ENCODE measurements at regions not wholly inside any gene's neighbourhood (a gene's known extent, or its start where the extent isn't known, plus 50 kb on each side); places are given as distances from the start of the nearest gene placed in this dataset.
A peak's percentile ranks its signal among the peaks of the same experiment; 100 is the strongest.

- H3K9me2 ChIP-seq (ENCODE audit: insufficient read depth), result peaks cover 6% of the 10 kb centered on the region; the same call in 1 of the 2 replicates
- no peaks in the 10 kb centered on the region for H3F3A ChIP-seq (replicated peaks; ENCODE audit: low read depth)
- ATAC-seq (peak; percentile 97), DNase-seq (ENCODE audit: low spot score) (peak; percentile 77)
- peak overlapping the region; percentile 56; the same call in 1 of the 2 replicates for H2AFZ ChIP-seq
- Mint-ChIP-seq H3K4me3 (no peak overlapping the region), H3K27ac (no peak overlapping the region), H3K36me3 (ENCODE audit: low read depth) (no peaks in the 10 kb centered on the region), H3K4me1 (peaks cover 12% of the 10 kb centered on the region; the same call in 2 of the 3 replicates), H3K9me3 (no peaks in the 10 kb centered on the region), H3K27me3 (ENCODE audit: insufficient read depth, low read depth, poor library complexity) (peaks cover 3% of the 10 kb centered on the region)
- TF ChIP-seq CTCF (conservative IDR thresholded peaks at IDR 0.05; ENCODE audit: low read depth in 2 of 2) (peak; percentile 63 to 92), ZNF331 (CRISPR knock-in tag; IDR thresholded peaks at IDR 0.05; ENCODE audit: low read depth) (no peak), POLR2AphosphoS5 (IDR thresholded peaks at IDR 0.05; ENCODE audit: low read depth) (no peak), EZH2phosphoT487 (IDR thresholded peaks at IDR 0.05; ENCODE audit: unreplicated experiment) (no peak)
- no peaks in the 10 kb centered on the region for H3K27me3 ChIP-seq (ENCODE audit: insufficient read depth)
- H3K79me2 ChIP-seq (replicated peaks; ENCODE audit: insufficient read depth), result no peaks in the 10 kb centered on the region
- no peaks in the 10 kb centered on the region for H3K36me3 ChIP-seq (ENCODE audit: insufficient read depth)
- peaks cover 5% of the 10 kb centered on the region; the same call in 1 of the 2 replicates for H3K4me1 ChIP-seq (ENCODE audit: insufficient read depth)
- H3K4me3 ChIP-seq, result no peak overlapping the region
- H3K4me2 ChIP-seq, result no peak overlapping the region
- H4K20me1 ChIP-seq (replicated peaks; ENCODE audit: insufficient read depth), result no peaks in the 10 kb centered on the region
- H3K27ac ChIP-seq (ENCODE audit: low read depth), result no peak overlapping the region
Observed at GRCh38 chr15:94582368-94582767, 351.0 kb downstream of the MCTP2 start.

- Mint-ChIP-seq H3K4me1 (peaks cover 21% of the 10 kb centered on the region; the same call in 2 of the 3 replicates), H3K4me3 (no peak overlapping the region), H3K27ac (no peak overlapping the region), H3K36me3 (ENCODE audit: low read depth) (no peaks in the 10 kb centered on the region), H3K27me3 (ENCODE audit: insufficient read depth, low read depth, poor library complexity) (peaks cover 3% of the 10 kb centered on the region), H3K9me3 (no peaks in the 10 kb centered on the region)
- TF ChIP-seq POLR2AphosphoS5 (IDR thresholded peaks at IDR 0.05; ENCODE audit: low read depth) (no peak), ETS1 (IDR thresholded peaks at IDR 0.05) (no peak)
- Histone ChIP-seq H3K36me3 (ENCODE audit: insufficient read depth) (no peaks in the 10 kb centered on the region), H3F3A (replicated peaks; ENCODE audit: low read depth) (no peaks in the 10 kb centered on the region), H4K20me1 (replicated peaks; ENCODE audit: insufficient read depth) (no peaks in the 10 kb centered on the region), H3K9me2 (ENCODE audit: insufficient read depth) (peaks cover 6% of the 10 kb centered on the region; the same call in 1 of the 2 replicates), H2AFZ (peak overlapping the region; percentile 81), H3K27me3 (ENCODE audit: insufficient read depth) (no peaks in the 10 kb centered on the region), H3K27ac (ENCODE audit: low read depth) (no peak overlapping the region), H3K4me1 (ENCODE audit: insufficient read depth) (peaks cover 18% of the 10 kb centered on the region), H3K4me2 (no peak overlapping the region), H3K79me2 (replicated peaks; ENCODE audit: insufficient read depth) (no peaks in the 10 kb centered on the region), H3K4me3 (no peak overlapping the region)
- no peak for ATAC-seq
- no peak for DNase-seq (ENCODE audit: low spot score)
Observed at GRCh38 chr15:94584833-94585244, 353.5 kb downstream of the MCTP2 start.

- H3K27ac Mint-ChIP-seq, result no peak overlapping the region
- H3K9me3 Mint-ChIP-seq, result no peaks in the 10 kb centered on the region
- H3K27me3 Mint-ChIP-seq (ENCODE audit: insufficient read depth, low read depth, poor library complexity), result peaks cover 5% of the 10 kb centered on the region
- DNase-seq (ENCODE audit: low spot score), result no peak
- H3K27ac ChIP-seq (ENCODE audit: low read depth), result no peak overlapping the region
- H3K27me3 ChIP-seq (ENCODE audit: insufficient read depth), result no peaks in the 10 kb centered on the region
- peaks cover 21% of the 10 kb centered on the region; the same call in 2 of the 3 replicates for H3K4me1 Mint-ChIP-seq
- H3K36me3 ChIP-seq (ENCODE audit: insufficient read depth), result no peaks in the 10 kb centered on the region
- no peaks in the 10 kb centered on the region for H3K36me3 Mint-ChIP-seq (ENCODE audit: low read depth)
- H3F3A ChIP-seq (replicated peaks; ENCODE audit: low read depth), result no peaks in the 10 kb centered on the region
- H3K4me1 ChIP-seq (ENCODE audit: insufficient read depth), result peaks cover 18% of the 10 kb centered on the region
- H3K4me2 ChIP-seq, result no peak overlapping the region
- H3K79me2 ChIP-seq (replicated peaks; ENCODE audit: insufficient read depth), result no peaks in the 10 kb centered on the region
- H2AFZ ChIP-seq, result no peak overlapping the region
- peaks cover 6% of the 10 kb centered on the region; the same call in 1 of the 2 replicates for H3K9me2 ChIP-seq (ENCODE audit: insufficient read depth)
- no peak for ATAC-seq
- H3K4me3 Mint-ChIP-seq, result no peak overlapping the region
- H3K4me3 ChIP-seq, result no peak overlapping the region
- H4K20me1 ChIP-seq (replicated peaks; ENCODE audit: insufficient read depth), result no peaks in the 10 kb centered on the region
- no peak for TF ChIP-seq STAT1 (IDR thresholded peaks at IDR 0.05; ENCODE audit: unreplicated experiment)
- TF ChIP-seq CTCF (conservative IDR thresholded peaks at IDR 0.05; ENCODE audit: low read depth in 2 of 2), result no peak
Observed at GRCh38 chr15:94586099-94586498, 354.7 kb downstream of the MCTP2 start.
